Fibroblast of skin of left biceps (primary cell): ENCODE measurements at regions not wholly inside any gene's neighbourhood (a gene's known extent, or its start where the extent isn't known, plus 50 kb on each side); places are given as distances from the start of the nearest gene placed in this dataset.

Experiments
- DNase-seq, 2 experiments: peaks; one replicate each; pipeline ENCODE4 v3.0.0-alpha.2; 2013; ENCODE audit warnings: low read depth in 2 of 2

DNA sequence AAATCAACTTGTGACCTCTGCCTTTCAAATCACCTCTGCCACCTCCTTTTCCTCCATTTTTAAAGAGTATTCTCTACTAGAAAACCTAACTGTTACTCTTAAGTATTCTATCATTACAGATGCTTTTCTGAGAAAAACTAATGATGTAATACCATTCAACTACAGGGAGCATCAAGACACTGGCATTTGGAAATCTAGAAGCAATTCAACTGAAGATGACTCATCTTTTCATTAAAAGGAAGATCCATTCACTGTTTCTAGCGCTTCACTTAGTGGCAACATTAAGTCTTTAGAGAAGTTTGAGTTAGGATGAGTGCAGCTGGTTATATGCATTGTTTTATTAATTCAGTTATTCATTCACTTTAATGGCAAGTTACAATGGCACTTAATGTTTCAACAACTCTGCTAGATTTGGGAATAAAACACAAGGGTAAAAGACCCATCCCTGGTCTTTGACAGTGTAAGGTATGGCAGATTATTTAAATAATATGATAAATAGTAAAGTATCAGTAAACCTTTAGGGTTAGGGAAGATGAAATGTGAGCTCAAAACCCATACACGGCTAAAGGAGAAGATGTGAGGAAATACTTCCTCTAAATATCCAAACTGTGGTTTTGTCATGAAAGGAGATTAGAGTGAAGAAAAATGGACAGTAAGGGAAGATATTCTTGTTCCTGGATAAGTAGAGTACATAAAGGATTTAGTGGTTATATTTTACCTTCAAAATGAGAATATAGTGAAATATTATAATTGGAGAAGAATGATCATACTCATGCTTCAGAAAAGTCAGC, 61.7 kb downstream of the KCNJ2 start:
- DNase-seq: no peak

DNA sequence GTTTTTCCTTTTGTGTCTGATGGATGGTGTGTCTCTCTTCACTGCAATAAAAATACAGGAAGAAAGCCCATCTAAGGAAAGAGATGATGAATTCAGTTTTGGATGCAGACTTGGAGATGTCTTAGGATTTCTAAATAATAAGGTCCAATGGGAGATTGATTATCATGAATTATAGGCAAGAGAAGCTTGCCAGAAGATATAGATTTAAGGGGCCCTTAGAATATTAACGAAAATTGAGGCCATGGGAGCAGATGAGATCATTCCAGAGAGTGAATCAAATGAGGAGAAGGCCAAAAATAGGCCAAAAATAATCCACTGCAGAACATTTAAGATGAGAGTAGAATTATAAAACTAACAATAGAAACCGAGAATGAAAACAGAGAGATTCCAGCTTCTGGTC, 63.1 kb downstream of the KCNJ2 start:
- no peak for DNase-seq

DNA sequence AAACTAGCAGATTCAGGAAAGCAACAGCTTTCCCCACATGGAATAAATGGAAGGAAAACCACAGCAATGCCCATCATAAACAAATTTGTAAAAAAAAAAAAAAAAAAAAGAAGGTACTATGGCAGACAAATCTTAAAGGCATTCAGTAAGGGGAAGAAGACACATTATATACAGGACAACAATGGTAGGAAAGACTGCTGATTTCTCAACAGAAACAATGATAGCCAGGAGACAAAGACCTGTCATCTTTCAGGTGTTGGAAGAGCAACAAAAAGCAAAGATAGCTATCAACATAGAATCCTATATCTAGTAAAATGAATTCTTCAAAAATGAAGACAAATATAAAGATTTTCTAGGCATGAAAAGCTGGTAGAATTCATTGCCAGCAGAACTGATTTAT, 65.9 kb downstream of the KCNJ2 start:
- DNase-seq: no peak

DNA sequence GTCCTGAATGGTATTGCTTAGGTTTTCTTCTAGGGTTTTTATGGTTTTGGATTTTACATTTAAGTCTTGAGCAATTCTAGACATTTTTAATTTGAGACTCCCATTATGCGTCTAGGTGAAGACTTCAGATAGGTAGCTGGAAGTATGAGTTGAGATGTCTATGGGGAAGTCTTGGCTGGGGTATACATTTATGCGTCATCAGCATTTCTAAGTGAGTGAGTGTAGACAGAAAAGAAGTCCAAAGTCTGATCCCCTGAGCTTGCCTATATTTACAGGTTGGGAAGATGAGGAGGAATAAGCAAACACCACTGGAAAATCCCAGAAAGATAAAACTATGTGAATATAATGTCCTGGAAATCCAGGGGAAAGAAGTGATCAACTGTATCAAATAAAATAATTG, 68.9 kb downstream of the KCNJ2 start:
- DNase-seq: no peak

DNA sequence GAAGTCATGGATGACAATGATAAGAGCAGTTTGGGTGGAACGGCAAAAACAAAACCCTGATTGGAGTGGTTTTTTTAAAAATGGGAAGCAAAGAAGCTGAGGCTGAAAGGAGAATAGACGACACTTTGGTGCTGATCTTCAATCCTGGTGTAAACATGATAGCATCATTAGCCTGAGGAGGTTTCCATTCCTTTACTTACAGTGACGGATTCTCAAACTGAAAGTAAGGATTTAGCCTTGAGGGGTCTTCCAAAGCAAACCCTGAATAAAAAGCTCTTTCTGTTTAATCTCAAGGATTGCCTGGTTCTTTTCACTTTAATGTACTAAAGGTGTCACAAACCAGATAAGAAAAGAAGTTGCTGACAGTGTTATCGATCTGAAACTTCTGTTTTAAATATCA, 69.3 kb downstream of the KCNJ2 start:
- no peak for DNase-seq

DNA sequence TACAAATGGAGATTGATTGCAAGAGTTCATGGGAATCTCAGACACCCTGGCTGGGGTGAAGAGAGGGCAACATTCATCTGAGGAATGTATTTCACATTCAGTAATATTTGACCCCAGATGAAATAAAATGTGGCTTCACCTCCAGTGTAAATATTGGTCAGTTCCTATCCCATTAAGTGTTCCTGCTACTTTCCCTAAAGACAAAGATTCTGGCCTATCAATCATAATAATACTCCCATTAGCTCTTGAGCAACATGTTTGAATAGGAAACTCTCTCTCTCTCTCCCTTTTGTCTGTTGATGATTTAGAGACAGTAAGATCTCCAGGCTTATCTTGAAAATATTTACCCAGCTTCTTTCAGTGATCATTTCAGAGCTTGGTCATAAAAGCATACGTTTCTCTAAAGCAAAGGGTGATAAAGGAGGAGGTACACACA, 70.1 kb downstream of the KCNJ2 start:
- no peak for DNase-seq

DNA sequence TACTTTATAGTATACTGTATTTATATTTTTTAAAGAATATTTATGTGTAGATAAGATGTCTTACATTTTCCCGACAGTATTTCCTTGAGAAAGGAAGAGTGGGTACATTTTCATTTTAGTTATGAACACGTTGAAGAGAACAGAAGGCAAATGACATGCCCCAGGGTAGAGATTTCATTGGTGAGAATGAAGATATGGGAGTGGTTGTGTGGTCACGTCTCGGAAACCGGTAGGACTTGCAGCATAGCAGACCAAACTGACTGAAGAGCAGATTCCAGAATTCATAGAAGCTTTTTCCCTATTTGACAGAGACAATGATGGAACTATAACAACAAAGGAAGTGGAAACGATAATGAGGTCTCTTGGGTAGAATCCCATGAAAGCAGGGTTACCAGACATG, 71.7 kb downstream of the KCNJ2 start:
- DNase-seq: no peak

DNA sequence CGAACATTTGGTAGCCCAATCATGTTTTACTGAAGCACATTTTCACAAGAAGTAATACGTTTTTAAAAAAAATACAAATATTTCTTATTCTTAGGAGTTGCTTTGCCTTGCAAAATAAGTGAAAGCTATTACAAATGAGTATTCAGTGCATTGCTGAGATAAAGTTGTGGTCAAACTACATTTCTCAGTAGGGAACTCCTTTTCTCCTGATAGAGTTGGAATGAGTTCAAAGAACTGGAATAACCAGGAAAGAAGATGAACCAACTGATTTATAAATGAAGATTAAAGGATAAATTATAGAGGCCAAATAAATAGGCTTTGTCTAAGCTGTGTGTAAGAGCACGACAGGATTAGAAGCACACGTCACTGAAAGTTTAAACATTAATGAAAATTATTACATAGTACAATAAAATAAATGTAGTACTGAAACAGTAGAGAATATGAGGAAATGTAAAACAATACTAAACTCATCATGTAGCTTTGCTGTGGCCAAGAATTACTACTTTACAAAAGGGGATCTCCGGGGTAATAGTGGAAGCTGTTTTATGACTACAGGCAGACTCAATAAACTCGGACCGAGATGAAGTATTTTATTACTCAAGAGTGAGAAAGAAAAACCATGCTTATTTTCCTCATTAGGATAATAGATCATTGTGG, 73.6 kb downstream of the KCNJ2 start:
- no peak for DNase-seq

DNA sequence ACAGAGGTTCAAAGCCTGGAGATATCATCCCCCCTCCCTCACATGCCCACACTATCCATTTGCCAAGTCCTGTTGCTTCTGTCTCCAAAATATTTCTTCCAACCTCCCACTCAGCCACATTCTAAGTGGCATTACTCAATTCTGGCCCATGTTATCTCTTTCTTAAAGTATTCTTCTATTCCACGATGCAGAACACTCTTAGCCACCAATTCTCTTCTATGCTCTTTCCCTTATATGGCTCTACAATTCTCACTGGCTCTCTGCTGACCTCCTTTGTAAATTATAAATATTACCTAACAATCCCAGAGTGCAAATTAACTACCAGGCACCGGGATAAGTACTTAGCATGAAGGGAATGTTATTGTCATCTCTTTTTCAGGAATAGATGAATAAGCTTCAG, 82.4 kb downstream of the KCNJ2 start:
- DNase-seq: no peak

DNA sequence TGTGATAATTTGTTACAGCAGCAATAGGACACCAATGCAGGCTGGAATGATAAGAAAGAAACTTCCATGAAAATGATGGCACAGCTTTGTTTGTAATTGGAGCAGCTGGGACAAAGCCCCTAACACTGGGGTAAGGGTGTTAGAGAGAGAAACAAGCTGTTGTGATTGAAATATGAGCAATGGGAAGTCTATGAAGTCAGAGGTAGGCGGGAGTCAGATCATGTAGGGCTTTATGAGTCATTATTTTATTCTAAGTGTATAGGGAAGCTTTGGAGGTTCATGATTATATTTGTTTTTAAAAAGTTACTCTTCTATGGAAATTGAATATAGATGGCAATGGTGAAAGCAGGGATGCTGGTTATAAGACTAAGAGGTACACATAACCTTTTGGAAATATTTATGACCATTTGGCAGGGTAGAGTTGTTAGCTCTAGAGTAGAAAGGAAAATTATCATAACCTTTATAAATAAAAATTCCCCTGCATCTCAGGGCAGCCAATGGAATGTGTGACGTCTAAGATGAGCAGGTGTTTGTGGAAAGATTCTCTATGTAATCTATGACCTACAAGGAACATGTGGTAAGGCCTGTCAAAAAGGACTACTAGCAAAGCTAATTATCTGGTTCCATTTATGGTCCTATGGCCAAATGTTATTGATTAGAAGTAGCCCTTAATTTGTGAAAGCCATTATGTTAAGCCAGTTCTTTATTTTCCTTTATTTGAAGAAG, 85.6 kb downstream of the KCNJ2 start:
- no peak for DNase-seq

DNA sequence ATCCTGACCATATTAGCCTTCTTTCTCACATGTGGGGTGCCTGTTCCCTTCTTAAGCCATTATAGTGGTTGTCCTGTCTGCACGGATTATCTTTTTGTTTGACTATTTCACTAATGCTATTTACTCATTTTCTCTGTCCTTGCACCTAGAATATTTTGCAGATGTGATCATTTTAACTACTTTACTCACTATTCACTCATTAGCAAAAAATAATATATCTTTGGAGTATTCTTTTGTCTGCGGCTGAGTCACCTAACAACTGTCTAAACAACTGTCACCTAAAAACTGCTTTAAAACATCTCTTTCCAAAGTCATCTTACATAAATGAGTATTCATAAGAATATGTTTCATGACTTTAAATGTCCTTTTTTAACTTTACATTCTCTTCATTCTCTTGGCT, 87.4 kb downstream of the KCNJ2 start:
- no peak for DNase-seq

DNA sequence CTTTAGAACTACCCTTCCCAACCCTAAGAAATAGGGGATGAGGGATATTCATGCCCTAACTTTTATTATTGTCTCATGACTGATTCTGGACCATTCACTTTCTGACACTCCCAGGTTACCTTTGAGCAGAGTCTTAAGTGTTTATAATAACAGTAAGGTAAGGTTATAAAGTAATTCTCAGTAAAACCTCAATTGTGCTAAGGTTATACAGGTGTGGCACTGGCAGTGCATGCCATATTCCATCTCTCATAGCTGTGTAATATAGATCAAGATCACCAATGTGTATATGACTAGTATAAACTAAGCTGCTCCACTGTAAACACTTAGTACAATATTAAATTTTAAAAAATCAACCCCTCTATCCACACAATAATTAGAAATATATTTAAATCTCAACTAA, 89.1 kb downstream of the KCNJ2 start:
- DNase-seq: no peak

DNA sequence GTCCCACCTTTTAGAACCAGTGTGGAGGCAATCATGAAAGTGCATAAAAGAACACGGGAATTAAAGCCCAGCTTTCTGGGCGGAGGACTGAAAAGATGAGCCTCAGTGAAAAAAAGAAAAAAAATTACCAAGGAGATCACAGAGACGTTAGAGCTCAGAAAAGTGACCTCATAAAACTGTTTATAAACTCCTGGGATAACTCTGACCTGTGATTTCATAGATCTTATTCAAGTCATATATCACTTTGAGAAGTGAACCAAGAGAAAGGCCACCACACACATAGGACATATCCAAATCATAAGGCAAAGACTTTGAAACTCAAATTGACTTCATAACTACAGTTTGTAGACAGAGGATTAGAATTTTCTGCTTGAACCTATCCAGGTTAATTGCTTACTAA, 90.1 kb downstream of the KCNJ2 start:
- no peak for DNase-seq

DNA sequence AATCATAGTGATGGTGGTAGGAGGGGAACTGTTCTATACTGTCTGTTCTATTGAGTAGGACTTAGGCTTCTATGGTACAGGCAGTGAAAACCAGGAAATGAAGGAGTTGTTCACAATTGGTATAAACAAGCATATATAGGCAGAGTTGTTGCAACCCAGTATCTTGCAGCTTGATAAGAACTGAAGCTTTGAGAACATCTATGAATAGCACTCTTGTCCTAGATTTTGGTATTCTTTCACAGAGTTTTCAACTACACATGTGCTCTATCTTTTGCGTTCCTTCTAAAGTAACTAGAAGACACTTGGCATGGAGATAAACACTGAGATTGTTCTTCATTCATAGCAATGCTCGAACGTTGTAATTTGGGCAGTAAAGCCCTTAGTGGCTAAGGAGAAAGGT, 91.8 kb downstream of the KCNJ2 start:
- no peak for DNase-seq

DNA sequence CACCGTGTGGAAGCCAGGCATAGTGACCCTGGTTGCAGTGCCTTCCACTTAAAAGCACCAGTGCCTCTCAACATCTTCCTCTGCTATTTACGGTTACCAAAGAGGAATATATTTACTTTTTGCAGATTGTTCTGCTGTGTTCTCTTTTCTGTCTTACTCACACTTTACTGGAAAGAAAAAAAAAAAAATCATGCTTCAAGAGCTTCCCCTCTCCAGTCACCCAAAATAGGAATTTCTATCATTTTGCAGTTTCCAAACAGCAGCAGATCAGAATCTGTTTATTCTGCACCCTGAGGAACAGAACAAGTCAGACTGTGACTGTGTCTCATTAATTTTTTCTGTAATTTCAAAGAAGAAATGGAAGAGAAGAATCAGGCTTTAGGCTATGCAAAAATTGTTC, 96.1 kb downstream of the KCNJ2 start:
- DNase-seq: no peak

DNA sequence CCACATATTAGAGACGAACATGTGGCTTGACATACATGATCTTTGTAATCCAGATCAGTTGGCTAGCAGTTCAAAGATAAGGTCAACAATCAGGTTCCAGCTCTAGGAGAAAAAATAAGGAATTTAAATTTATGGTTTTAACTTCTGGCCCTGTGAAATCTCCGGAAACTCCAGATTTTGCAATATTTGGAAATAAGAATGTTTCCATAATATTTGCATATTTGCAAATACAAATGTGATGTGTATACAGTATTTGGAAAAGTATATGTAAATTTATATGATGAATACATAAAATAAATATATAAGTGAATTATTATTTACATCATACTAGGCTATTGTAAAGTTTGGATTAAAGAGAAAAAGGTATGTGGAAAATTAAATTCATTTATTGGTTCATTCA, 97.1 kb downstream of the KCNJ2 start:
- DNase-seq: no peak

DNA sequence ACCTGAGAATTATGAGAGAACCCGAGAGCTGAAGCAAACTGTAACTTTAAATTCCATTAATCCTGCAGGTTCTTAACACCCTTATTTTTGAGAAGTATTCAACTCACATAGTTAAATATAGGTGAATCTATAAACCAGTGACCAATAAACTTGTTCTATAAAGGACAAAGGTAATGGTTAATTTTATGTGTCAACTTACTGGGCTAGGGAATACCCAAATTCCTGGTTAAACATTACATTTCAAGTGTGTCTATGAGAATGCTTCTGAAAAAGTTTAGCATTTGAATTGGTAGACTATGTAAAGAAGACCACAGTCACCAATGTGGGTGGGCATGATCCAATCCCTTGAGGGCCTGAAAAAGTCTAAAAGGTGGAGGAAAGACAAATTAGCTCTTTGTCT, 99.1 kb downstream of the KCNJ2 start:
- no peak for DNase-seq

DNA sequence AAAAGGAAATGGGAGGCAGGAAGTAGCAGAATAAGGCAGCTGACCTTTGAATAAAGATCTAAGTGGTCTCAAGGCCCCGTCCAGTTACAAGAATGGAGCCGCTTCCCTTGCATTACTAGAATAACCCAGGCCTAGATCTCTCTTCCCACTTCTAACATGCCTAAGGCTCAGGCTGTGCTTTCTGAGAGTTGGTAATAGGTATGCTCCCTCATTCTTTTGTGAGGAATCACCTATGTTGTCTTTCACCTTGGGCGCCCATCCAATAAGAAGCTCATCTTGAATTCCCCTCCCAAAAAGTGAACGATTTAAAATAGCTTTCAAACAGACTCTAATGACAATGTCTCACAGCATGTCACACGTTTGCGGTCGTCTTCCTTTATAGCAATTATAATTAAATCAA, 101.2 kb downstream of the KCNJ2 start:
- no peak for DNase-seq

DNA sequence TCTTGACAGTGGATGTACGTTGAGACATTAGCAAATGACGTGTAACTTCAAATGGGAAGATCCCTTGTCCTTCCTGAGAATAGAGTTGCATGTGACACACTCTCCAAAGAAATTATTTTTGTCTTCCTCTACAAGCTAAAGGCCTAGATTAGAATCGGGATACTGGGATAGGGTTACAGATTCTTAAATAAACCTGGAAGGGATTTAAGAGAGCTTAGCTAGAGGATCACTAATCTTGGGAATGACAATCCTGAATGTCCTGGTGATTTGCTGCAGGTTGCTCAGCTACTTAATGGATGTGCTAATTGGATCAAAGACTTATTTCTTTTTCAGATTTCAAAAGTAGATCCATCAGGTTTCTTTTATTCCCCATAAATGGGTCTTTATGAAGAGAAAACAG, 101.9 kb downstream of the KCNJ2 start:
- DNase-seq: no peak

DNA sequence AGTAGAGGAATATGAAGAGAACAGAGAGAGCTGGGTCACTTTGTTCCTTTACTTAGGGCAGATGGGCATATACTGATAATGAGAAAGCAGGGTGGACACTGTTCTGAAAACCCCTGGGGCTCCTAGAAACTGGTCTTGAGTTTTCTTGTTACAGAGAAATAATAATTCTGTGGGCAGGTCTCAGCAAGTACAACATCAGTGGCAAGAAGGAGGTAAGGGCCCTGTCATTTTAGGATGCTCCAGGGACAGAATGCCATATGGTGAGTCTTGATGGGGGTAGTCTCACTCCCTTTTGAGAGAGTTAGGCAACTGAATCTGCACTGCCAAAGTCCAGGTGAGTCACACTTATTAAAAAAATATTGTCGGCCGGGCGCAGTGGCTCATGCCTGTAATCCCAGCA, 102.3 kb downstream of the KCNJ2 start:
- no peak for DNase-seq

DNA sequence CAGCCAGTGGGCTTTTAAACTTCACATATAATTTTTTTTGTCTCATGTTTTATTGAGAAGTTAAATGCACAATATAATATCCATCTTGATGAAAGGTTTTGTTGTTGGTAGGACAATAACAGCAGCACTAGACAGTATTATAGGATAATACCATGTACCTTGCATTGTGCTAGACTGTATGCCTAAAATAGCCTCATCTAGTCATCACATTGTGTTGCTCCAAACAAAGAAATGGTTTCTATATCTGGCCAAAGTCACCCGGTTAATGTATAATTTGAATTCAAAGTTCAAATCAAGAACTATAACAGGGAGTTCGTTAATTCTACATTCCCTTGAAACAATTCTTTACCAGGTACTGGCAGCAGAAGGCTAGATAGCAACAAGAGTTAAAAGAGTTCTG, 104.9 kb downstream of the KCNJ2 start:
- no peak for DNase-seq

DNA sequence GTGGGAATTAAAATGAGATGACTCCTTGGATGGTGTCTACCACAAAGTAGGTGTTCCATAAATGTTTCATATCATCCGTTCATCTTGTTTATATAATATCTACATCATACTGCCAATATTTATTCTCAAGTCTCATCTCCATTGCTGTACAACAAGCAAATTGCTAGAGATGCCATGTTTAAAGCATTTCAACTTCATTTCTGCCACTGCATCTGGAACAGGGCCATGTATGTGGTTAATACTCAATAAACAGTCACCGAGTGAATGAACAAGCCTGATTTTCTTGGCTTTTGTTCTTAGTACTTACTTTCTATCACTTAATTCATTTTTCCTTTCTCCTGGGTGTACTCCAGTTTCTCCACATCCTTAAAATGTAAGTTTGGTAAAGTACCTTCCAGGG, 107.6 kb downstream of the KCNJ2 start:
- no peak for DNase-seq

DNA sequence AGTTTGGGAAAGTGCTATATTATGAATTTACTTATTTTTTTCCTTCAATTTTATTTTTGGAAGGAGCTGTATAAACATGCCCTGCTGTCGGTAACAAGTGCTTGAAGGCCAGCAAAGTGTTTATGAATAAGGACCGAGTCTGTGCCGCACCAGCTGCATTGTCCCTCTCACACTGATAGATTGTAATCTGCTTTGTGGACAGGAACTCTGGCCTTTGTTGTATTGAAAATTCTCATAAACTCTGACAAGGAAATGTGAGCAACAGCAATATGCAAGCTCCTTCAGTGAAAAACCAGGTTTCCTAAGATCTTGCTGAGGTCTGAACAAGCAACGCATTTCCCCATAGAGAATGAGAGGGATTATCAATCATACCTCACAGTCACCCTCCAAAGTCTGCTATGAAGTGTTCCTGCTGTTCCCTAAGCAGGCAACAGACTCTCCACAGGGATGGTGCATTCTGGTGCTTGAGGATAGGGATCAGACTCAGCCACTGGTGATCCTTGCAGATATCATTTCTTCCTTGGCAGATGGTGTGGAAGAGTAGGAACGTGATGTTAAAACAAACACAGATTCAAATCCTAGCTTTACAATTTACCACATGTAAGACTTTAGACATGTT, 109.6 kb downstream of the KCNJ2 start:
- DNase-seq: no peak
